Astrocyte (in vitro differentiated cells and primary cell): ENCODE measurements at regions not wholly inside any gene's neighbourhood (a gene's known extent, or its start where the extent isn't known, plus 50 kb on each side); places are given as distances from the start of the nearest gene placed in this dataset.
A peak's percentile ranks its signal among the peaks of the same experiment; 100 is the strongest.

Experiments used
- DNase-seq: peaks from one replicate; pipeline ENCODE4 v3.0.0-alpha.2; 2010; ENCODE audit warnings: low read depth
- FAIRE-seq: peaks from 2 replicates; lab custom pipeline; 2011; peaks lifted over from hg19 to GRCh38; lab: Jason Lieb, UNC
- H2AFZ ChIP-seq: 2 replicates; pipeline ENCODE4 v1.6.0; 2012; ENCODE audit warnings: low read depth, low read length, inconsistent platforms
- H3K27ac ChIP-seq: 2 replicates; pipeline ENCODE4 v1.5.1; 2011; ENCODE audit warnings: low read depth, low read length, inconsistent platforms
- H3K27me3 ChIP-seq: 2 replicates; pipeline ENCODE4 v1.6.0; 2011; ENCODE audit warnings: low read length, inconsistent platforms; ENCODE audit not compliant: insufficient read depth
- H3K36me3 ChIP-seq: 2 replicates; pipeline ENCODE4 v1.5.1; 2011; ENCODE audit warnings: low read length, inconsistent platforms; ENCODE audit not compliant: insufficient read depth
- H3K4me1 ChIP-seq: 2 replicates; pipeline ENCODE4 v1.5.1; 2011; ENCODE audit warnings: low read length, inconsistent platforms; ENCODE audit not compliant: insufficient read depth
- H3K4me2 ChIP-seq: 2 replicates; pipeline ENCODE4 v1.6.0; 2012; ENCODE audit warnings: low read length, inconsistent platforms
- H3K4me3 ChIP-seq: 2 replicates; pipeline ENCODE4 v1.5.1; 2011; ENCODE audit warnings: low read depth, mild to moderate bottlenecking, low read length, inconsistent platforms; ENCODE audit not compliant: insufficient read depth
- H3K79me2 ChIP-seq: 2 replicates; pipeline ENCODE4 v1.6.0; 2012; ENCODE audit warnings: mild to moderate bottlenecking, low read length, inconsistent platforms; ENCODE audit not compliant: insufficient read depth
- H3K9ac ChIP-seq: 2 replicates; pipeline ENCODE4 v1.6.0; 2012; ENCODE audit warnings: mild to moderate bottlenecking, low read length, inconsistent platforms
- H3K9me3 ChIP-seq: 2 replicates; pipeline ENCODE4 v1.5.1; 2012; ENCODE audit warnings: low read depth, mild to moderate bottlenecking, low read length, inconsistent platforms; ENCODE audit not compliant: insufficient read depth
- H4K20me1 ChIP-seq: 2 replicates; pipeline ENCODE4 v1.6.0; 2012; ENCODE audit warnings: low read length, inconsistent platforms; ENCODE audit not compliant: insufficient read depth
- H3K27ac Mint-ChIP-seq: one replicate; pipeline ENCODE4 v1.8.0; 2021; ENCODE audit warnings: mild to moderate bottlenecking, mixed read lengths; ENCODE audit not compliant: unreplicated experiment
- H3K27me3 Mint-ChIP-seq: one replicate; pipeline ENCODE4 v1.8.0; 2021; ENCODE audit warnings: low read depth, mixed read lengths; ENCODE audit not compliant: unreplicated experiment
- H3K36me3 Mint-ChIP-seq: one replicate; pipeline ENCODE4 v1.8.0; 2021; ENCODE audit warnings: low read depth, mixed read lengths; ENCODE audit not compliant: unreplicated experiment
- H3K4me1 Mint-ChIP-seq: one replicate; pipeline ENCODE4 v1.8.0; 2021; ENCODE audit warnings: low read depth, mixed read lengths; ENCODE audit not compliant: unreplicated experiment
- H3K4me3 Mint-ChIP-seq: one replicate; pipeline ENCODE4 v1.8.0; 2021; ENCODE audit warnings: mild to moderate bottlenecking, moderate library complexity, mixed read lengths; ENCODE audit not compliant: unreplicated experiment
- H3K9me3 Mint-ChIP-seq: one replicate; pipeline ENCODE4 v1.8.0; 2021; ENCODE audit warnings: mild to moderate bottlenecking, mixed read lengths; ENCODE audit not compliant: unreplicated experiment
- EZH2 ChIP-seq: IDR thresholded peaks from 2 replicates; pipeline ENCODE4 v1.6.1; 2012; ENCODE audit warnings: mild to moderate bottlenecking, low read length, inconsistent platforms; ENCODE audit not compliant: insufficient read depth
- TF ChIP-seq, protein P1 (sequence below): IDR thresholded peaks from 2 replicates; pipeline ENCODE4 v1.5.1; 2011; ENCODE audit warnings: low read depth, mild to moderate bottlenecking, inconsistent platforms, low read length, moderate library complexity; ENCODE audit not compliant: insufficient read depth

DNA sequence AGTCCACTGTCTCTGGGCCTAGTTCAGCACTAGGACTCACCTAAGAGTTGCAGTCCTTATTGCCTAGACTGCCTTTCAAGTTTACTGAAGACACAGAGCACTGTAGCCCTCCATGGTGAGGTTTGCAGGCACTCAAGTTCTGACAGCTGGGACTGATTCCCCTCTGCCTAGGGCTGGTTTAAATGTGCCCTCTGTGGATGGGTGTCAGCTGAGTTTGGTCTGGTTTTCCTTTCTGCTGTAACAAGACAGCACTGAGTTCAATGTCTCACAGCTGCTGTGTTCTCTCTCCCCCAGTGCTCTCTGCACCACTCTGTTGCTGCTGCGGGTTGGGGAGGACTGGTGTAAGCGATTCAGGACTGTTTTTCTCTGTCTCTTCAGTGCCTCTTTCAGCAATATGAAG lies 75.2 kb upstream of the C1orf21 start:
- no peak overlapping the region for H3K4me3 Mint-ChIP-seq
- no peaks in the 10 kb centered on the region for H3K36me3 Mint-ChIP-seq
- no peak overlapping the region for H3K27ac ChIP-seq
- H3K4me2 ChIP-seq: no peak overlapping the region
- H3K4me1 ChIP-seq: no peaks in the 10 kb centered on the region
- H2AFZ ChIP-seq: no peak overlapping the region
- no peaks in the 10 kb centered on the region for H3K9me3 Mint-ChIP-seq
- no peak for DNase-seq
- no peak for FAIRE-seq
- H3K27ac Mint-ChIP-seq: no peak overlapping the region
- H3K36me3 ChIP-seq: no peaks in the 10 kb centered on the region
- no peak overlapping the region for H3K4me3 ChIP-seq
- no peak overlapping the region for H3K9ac ChIP-seq
- peaks cover 5% of the 10 kb centered on the region for H3K27me3 Mint-ChIP-seq
- H4K20me1 ChIP-seq: no peaks in the 10 kb centered on the region
- H3K27me3 ChIP-seq: no peaks in the 10 kb centered on the region
- H3K9me3 ChIP-seq: no peaks in the 10 kb centered on the region
- no peaks in the 10 kb centered on the region for H3K79me2 ChIP-seq
- H3K4me1 Mint-ChIP-seq: peaks cover 3% of the 10 kb centered on the region
- TF ChIP-seq, protein P1, sequence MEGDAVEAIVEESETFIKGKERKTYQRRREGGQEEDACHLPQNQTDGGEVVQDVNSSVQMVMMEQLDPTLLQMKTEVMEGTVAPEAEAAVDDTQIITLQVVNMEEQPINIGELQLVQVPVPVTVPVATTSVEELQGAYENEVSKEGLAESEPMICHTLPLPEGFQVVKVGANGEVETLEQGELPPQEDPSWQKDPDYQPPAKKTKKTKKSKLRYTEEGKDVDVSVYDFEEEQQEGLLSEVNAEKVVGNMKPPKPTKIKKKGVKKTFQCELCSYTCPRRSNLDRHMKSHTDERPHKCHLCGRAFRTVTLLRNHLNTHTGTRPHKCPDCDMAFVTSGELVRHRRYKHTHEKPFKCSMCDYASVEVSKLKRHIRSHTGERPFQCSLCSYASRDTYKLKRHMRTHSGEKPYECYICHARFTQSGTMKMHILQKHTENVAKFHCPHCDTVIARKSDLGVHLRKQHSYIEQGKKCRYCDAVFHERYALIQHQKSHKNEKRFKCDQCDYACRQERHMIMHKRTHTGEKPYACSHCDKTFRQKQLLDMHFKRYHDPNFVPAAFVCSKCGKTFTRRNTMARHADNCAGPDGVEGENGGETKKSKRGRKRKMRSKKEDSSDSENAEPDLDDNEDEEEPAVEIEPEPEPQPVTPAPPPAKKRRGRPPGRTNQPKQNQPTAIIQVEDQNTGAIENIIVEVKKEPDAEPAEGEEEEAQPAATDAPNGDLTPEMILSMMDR: no peak
- TF ChIP-seq EZH2: no peak

DNA sequence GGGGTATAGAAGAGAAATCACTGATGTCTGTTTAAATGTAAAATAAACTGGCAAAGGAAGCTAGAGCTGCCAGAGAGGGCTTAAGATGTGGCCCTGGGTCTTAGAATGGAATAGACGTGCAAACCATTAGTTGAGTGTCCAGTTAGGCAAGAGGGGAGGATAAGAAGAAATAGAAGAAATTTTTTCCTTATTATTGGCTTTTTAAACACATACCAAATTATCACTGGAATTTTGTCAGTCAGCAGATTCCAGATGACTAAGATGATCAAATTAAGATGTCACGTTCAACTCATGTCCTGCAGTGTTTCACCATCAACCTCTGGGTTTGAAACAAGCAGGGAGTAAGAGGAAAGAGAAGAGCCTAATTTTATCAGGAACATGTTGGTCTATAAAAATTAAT lies 71.6 kb upstream of the C1orf21 start:
- H3K4me3 ChIP-seq: no peak overlapping the region
- no peaks in the 10 kb centered on the region for H3K27me3 ChIP-seq
- H3K9ac ChIP-seq: no peak overlapping the region
- no peaks in the 10 kb centered on the region for H3K9me3 ChIP-seq
- FAIRE-seq (peak; percentile 52), DNase-seq (no peak)
- Mint-ChIP-seq H3K27ac (no peak overlapping the region), H3K9me3 (no peaks in the 10 kb centered on the region), H3K27me3 (peaks cover 5% of the 10 kb centered on the region), H3K4me1 (peaks cover 3% of the 10 kb centered on the region), H3K36me3 (no peaks in the 10 kb centered on the region), H3K4me3 (no peak overlapping the region)
- TF ChIP-seq EZH2: no peak
- TF ChIP-seq, protein P1: no peak
- no peaks in the 10 kb centered on the region for H3K4me1 ChIP-seq
- no peak overlapping the region for H2AFZ ChIP-seq
- H3K4me2 ChIP-seq: no peak overlapping the region
- H3K27ac ChIP-seq: no peak overlapping the region
- no peaks in the 10 kb centered on the region for H3K36me3 ChIP-seq
- H3K79me2 ChIP-seq: no peaks in the 10 kb centered on the region
- H4K20me1 ChIP-seq: no peaks in the 10 kb centered on the region

DNA sequence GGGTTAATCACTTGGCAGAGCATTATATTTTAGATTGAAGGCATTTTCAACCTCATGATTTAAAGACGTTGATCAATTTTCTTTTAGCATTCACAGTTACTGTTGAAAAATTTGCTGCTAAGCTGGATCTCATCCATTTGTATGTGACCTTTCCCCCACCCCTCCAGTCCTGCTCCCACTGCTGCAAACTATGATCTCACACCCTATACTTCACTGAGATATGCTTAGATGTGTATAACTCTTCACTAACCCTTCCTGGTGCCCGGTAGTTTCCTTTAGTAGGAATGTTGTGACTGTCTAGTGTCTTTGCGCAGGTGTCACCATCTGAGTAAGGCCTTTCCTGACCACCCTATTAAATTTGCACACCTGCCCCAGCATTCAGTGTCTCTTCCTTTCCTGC lies 67.0 kb upstream of the C1orf21 start:
- H3K27ac ChIP-seq: no peak overlapping the region
- Mint-ChIP-seq H3K27ac (no peak overlapping the region), H3K4me3 (no peak overlapping the region), H3K4me1 (peaks cover 3% of the 10 kb centered on the region), H3K36me3 (no peaks in the 10 kb centered on the region), H3K9me3 (no peaks in the 10 kb centered on the region), H3K27me3 (no peaks in the 10 kb centered on the region)
- H3K27me3 ChIP-seq: no peaks in the 10 kb centered on the region
- FAIRE-seq (no peak), DNase-seq (no peak)
- H2AFZ ChIP-seq: no peak overlapping the region
- no peak overlapping the region for H3K4me2 ChIP-seq
- H3K79me2 ChIP-seq: no peaks in the 10 kb centered on the region
- H4K20me1 ChIP-seq: no peaks in the 10 kb centered on the region
- H3K36me3 ChIP-seq: no peaks in the 10 kb centered on the region
- no peak for TF ChIP-seq EZH2
- TF ChIP-seq, protein P1: no peak
- H3K9ac ChIP-seq: no peak overlapping the region
- no peaks in the 10 kb centered on the region for H3K9me3 ChIP-seq
- H3K4me1 ChIP-seq: no peaks in the 10 kb centered on the region
- no peak overlapping the region for H3K4me3 ChIP-seq
